NCI-H128 (cell line): ENCODE measurements at regions not wholly inside any gene's neighbourhood (a gene's known extent, or its start where the extent isn't known, plus 50 kb on each side); places are given as distances from the start of the nearest gene placed in this dataset.
"Not testable (repeated sequence)": the region's sequence is repeated elsewhere in the genome, so short reads cannot be mapped to it uniquely, and the experiment has no call there.

Source experiments
- DNase-seq: peaks from one replicate; lab custom pipeline; 2025; ENCODE audit not compliant: unreplicated experiment; lab: John Stamatoyannopoulos, UW

GRCh38 chr14:71807049-71807448 is 125.2 kb upstream of the RGS6 start:
- DNase-seq = not testable (repeated sequence)

DNA sequence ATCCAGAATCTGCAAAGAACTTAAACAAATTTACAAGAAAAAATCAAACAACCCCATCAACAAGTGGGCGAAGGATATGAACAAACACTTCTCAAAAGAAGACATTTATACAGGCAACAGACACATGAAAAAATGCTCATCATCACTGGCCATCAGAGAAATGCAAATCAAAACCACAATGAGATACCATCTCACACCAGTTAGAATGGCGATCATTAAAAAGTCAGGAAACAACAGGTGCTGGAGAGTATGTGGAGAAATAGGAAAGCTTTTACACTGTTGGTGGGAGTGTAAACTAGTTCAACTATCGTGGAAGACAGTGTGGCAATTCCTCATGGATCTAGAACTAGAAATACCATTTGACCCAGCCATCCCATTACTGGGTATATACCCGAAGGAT is 121.4 kb upstream of the RGS6 start:
- DNase-seq = not testable (repeated sequence)

DNA sequence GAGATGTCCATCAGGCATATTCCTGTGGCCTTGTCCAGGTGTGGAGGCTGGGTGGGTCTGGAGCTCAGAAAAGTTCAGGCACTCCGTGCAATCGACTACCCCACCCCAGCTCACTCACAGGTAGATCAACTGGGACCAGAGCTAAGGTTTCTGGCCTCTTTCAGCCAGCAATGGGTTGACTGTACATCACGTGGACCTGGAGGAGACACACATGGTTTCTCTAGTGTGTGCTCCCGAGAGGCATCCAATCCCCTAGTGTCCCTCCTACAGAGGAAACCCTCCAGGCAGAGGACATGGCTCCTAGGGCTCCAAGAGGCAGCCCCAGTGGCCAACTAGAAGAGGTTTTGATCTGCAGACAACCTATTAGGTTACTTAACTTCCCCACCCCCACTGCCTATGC is 119.5 kb upstream of the RGS6 start:
- DNase-seq = no peak

GRCh38 chr14:71815110-71815509 is 117.1 kb upstream of the RGS6 start:
- DNase-seq = no peak

- no peak for DNase-seq
These were observed 107.4 kb upstream of the RGS6 start for GRCh38 chr14:71824816-71825215.

GRCh38 chr14:71833476-71833875 is 98.8 kb upstream of the RGS6 start:
- no peak for DNase-seq

- DNase-seq = no peak
These were observed 97.7 kb upstream of the RGS6 start for GRCh38 chr14:71834284-71835204.

DNA sequence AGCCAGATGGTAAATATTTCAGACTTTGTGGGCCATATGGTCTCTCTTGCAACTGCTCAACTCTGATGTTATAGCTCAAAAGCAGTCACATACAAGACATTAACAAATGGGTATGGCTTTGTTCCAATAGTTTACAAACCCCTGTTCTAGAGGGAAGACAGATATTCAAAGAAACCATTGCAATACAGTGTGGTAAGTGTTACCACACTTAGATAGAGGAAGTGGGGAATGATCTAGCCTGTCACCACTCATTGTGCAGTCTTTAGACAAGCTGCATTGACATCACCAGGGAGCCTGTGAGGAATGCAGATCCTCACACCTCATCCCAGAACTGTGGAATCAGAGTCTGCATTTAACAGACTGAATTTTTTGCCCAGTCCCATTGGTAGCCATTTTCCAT is 80.0 kb upstream of the RGS6 start:
- no peak for DNase-seq

- peak; percentile 24 for DNase-seq
These were observed 76.7 kb upstream of the RGS6 start for GRCh38 chr14:71855399-71856036.

- no peak for DNase-seq
These were observed 75.9 kb upstream of the RGS6 start for GRCh38 chr14:71856199-71856919.

DNA sequence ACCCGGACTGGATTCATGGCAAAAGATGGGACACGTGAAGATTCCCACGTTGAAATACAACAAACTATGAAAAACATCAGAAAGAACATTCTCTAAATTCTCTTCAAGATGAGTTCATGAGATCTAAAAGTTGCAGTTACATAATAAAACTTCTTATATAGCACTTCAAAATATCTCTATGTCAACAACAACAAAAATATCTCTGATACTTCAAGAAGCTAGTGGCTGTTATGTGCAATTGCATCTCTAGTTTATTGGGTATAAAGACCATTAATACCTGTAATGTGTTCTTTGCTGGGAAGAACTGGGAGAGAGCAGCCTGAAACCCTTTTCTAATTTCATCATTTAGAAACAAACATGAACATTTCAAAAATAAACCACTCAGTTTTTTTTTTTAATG is 69.2 kb upstream of the RGS6 start:
- no peak for DNase-seq

DNA sequence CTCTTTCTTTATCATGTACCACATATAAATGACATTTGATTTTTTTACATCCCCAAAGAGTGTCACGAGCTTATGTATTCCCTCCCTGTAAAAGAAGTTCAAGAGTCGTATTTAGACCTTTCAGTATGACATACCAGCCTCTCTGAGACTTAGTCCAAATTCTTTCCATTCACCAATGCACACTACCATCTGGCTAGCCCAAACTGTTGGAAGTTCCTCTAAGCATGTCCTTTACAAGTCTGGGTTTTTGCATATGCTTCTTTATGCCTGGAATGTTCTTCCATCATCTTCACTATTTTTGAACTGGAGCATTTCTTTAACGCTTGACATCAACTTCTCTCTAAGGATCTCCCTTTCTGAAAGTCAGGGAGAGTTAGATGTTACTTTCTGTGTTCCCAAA is 68.5 kb upstream of the RGS6 start:
- no peak for DNase-seq
